ENCODE measurements at regions not wholly inside any gene's neighbourhood (a gene's known extent, or its start where the extent isn't known, plus 50 kb on each side); places are given as distances from the start of the nearest gene placed in this dataset.

GRCh38 chr2:104788742-104789455 is 65.0 kb upstream of the POU3F3 start:
- no peaks in the 10 kb centered on the region for H3K9me3 ChIP-seq
- no peak overlapping the region for H3K27ac ChIP-seq
- DNase-seq: no peak
- H3K4me1 ChIP-seq: no peaks in the 10 kb centered on the region
- no peaks in the 10 kb centered on the region for H3K36me3 ChIP-seq
- intact Hi-C loops (cut with DNase I): no loop called here
- peaks cover 3% of the 10 kb centered on the region for H3K27me3 ChIP-seq (ENCODE audit: low read depth)
- ATAC-seq: no peak
- TF ChIP-seq CTCF (IDR thresholded peaks at IDR 0.05): no peak
- no peak overlapping the region for H3K4me3 ChIP-seq

GRCh38 chr2:104790100-104790811 is 63.7 kb upstream of the POU3F3 start:
- Histone ChIP-seq H3K4me1 (no peaks in the 10 kb centered on the region), H3K36me3 (no peaks in the 10 kb centered on the region), H3K4me3 (no peak overlapping the region), H3K27ac (no peak overlapping the region), H3K27me3 (ENCODE audit: low read depth) (peaks cover 3% of the 10 kb centered on the region), H3K9me3 (no peaks in the 10 kb centered on the region)
- no peak for TF ChIP-seq CTCF (IDR thresholded peaks at IDR 0.05)
- intact Hi-C loops (cut with DNase I): no loop called here
- DNase-seq: no peak
- no peak for ATAC-seq

GRCh38 chr2:104790901-104791495 is 62.9 kb upstream of the POU3F3 start:
- ATAC-seq (no peak), DNase-seq (no peak)
- no peaks in the 10 kb centered on the region for H3K4me1 ChIP-seq
- no peak overlapping the region for H3K4me3 ChIP-seq
- H3K9me3 ChIP-seq: no peaks in the 10 kb centered on the region
- no peak for TF ChIP-seq CTCF (IDR thresholded peaks at IDR 0.05)
- H3K27ac ChIP-seq: no peak overlapping the region
- intact Hi-C loops (cut with DNase I): no loop called here
- H3K36me3 ChIP-seq: no peaks in the 10 kb centered on the region
- peaks cover 3% of the 10 kb centered on the region for H3K27me3 ChIP-seq (ENCODE audit: low read depth)

GRCh38 chr2:104793966-104794365 is 59.9 kb upstream of the POU3F3 start:
- no peak for TF ChIP-seq CTCF (IDR thresholded peaks at IDR 0.05)
- no peak overlapping the region for H3K27ac ChIP-seq
- no peak for DNase-seq
- H3K4me1 ChIP-seq: no peaks in the 10 kb centered on the region
- no peak for ATAC-seq
- intact Hi-C loops (cut with DNase I): no loop called here
- H3K9me3 ChIP-seq: no peaks in the 10 kb centered on the region
- no peak overlapping the region for H3K4me3 ChIP-seq
- H3K27me3 ChIP-seq (ENCODE audit: low read depth): peaks cover 3% of the 10 kb centered on the region
- H3K36me3 ChIP-seq: no peaks in the 10 kb centered on the region

- no peak overlapping the region for H3K27ac ChIP-seq
- TF ChIP-seq CTCF (IDR thresholded peaks at IDR 0.05): no peak
- no peaks in the 10 kb centered on the region for H3K36me3 ChIP-seq
- no peaks in the 10 kb centered on the region for H3K27me3 ChIP-seq (ENCODE audit: low read depth)
- no peaks in the 10 kb centered on the region for H3K9me3 ChIP-seq
- no peak overlapping the region for H3K4me3 ChIP-seq
- no peaks in the 10 kb centered on the region for H3K4me1 ChIP-seq
- DNase-seq (no peak), ATAC-seq (no peak)
- intact Hi-C loops (cut with DNase I): no loop called here
Measured at GRCh38 chr2:104794441-104794840, 59.5 kb upstream of the POU3F3 start.
